Astrocyte (in vitro differentiated cells and primary cell): ENCODE measurements at regions not wholly inside any gene's neighbourhood (a gene's known extent, or its start where the extent isn't known, plus 50 kb on each side); places are given as distances from the start of the nearest gene placed in this dataset.

Experiments used
- DNase-seq: peaks from one replicate; pipeline ENCODE4 v3.0.0-alpha.2; 2010; ENCODE audit warnings: low read depth
- FAIRE-seq: peaks from 2 replicates; lab custom pipeline; 2011; peaks lifted over from hg19 to GRCh38; lab: Jason Lieb, UNC
- H2AFZ ChIP-seq: 2 replicates; pipeline ENCODE4 v1.6.0; 2012; ENCODE audit warnings: low read depth, low read length, inconsistent platforms
- H3K27ac ChIP-seq: 2 replicates; pipeline ENCODE4 v1.5.1; 2011; ENCODE audit warnings: low read depth, low read length, inconsistent platforms
- H3K27me3 ChIP-seq: 2 replicates; pipeline ENCODE4 v1.6.0; 2011; ENCODE audit warnings: low read length, inconsistent platforms; ENCODE audit not compliant: insufficient read depth
- H3K36me3 ChIP-seq: 2 replicates; pipeline ENCODE4 v1.5.1; 2011; ENCODE audit warnings: low read length, inconsistent platforms; ENCODE audit not compliant: insufficient read depth
- H3K4me1 ChIP-seq: 2 replicates; pipeline ENCODE4 v1.5.1; 2011; ENCODE audit warnings: low read length, inconsistent platforms; ENCODE audit not compliant: insufficient read depth
- H3K4me2 ChIP-seq: 2 replicates; pipeline ENCODE4 v1.6.0; 2012; ENCODE audit warnings: low read length, inconsistent platforms
- H3K4me3 ChIP-seq: 2 replicates; pipeline ENCODE4 v1.5.1; 2011; ENCODE audit warnings: low read depth, mild to moderate bottlenecking, low read length, inconsistent platforms; ENCODE audit not compliant: insufficient read depth
- H3K79me2 ChIP-seq: 2 replicates; pipeline ENCODE4 v1.6.0; 2012; ENCODE audit warnings: mild to moderate bottlenecking, low read length, inconsistent platforms; ENCODE audit not compliant: insufficient read depth
- H3K9ac ChIP-seq: 2 replicates; pipeline ENCODE4 v1.6.0; 2012; ENCODE audit warnings: mild to moderate bottlenecking, low read length, inconsistent platforms
- H3K9me3 ChIP-seq: 2 replicates; pipeline ENCODE4 v1.5.1; 2012; ENCODE audit warnings: low read depth, mild to moderate bottlenecking, low read length, inconsistent platforms; ENCODE audit not compliant: insufficient read depth
- H4K20me1 ChIP-seq: 2 replicates; pipeline ENCODE4 v1.6.0; 2012; ENCODE audit warnings: low read length, inconsistent platforms; ENCODE audit not compliant: insufficient read depth
- H3K27ac Mint-ChIP-seq: one replicate; pipeline ENCODE4 v1.8.0; 2021; ENCODE audit warnings: mild to moderate bottlenecking, mixed read lengths; ENCODE audit not compliant: unreplicated experiment
- H3K27me3 Mint-ChIP-seq: one replicate; pipeline ENCODE4 v1.8.0; 2021; ENCODE audit warnings: low read depth, mixed read lengths; ENCODE audit not compliant: unreplicated experiment
- H3K36me3 Mint-ChIP-seq: one replicate; pipeline ENCODE4 v1.8.0; 2021; ENCODE audit warnings: low read depth, mixed read lengths; ENCODE audit not compliant: unreplicated experiment
- H3K4me1 Mint-ChIP-seq: one replicate; pipeline ENCODE4 v1.8.0; 2021; ENCODE audit warnings: low read depth, mixed read lengths; ENCODE audit not compliant: unreplicated experiment
- H3K4me3 Mint-ChIP-seq: one replicate; pipeline ENCODE4 v1.8.0; 2021; ENCODE audit warnings: mild to moderate bottlenecking, moderate library complexity, mixed read lengths; ENCODE audit not compliant: unreplicated experiment
- H3K9me3 Mint-ChIP-seq: one replicate; pipeline ENCODE4 v1.8.0; 2021; ENCODE audit warnings: mild to moderate bottlenecking, mixed read lengths; ENCODE audit not compliant: unreplicated experiment
- CTCF ChIP-seq: IDR thresholded peaks from 2 replicates; pipeline ENCODE4 v1.5.1; 2011; ENCODE audit warnings: low read depth, mild to moderate bottlenecking, inconsistent platforms, low read length, moderate library complexity; ENCODE audit not compliant: insufficient read depth
- EZH2 ChIP-seq: IDR thresholded peaks from 2 replicates; pipeline ENCODE4 v1.6.1; 2012; ENCODE audit warnings: mild to moderate bottlenecking, low read length, inconsistent platforms; ENCODE audit not compliant: insufficient read depth

- no peaks in the 10 kb centered on the region for H3K79me2 ChIP-seq
- no peaks in the 10 kb centered on the region for H4K20me1 ChIP-seq
- DNase-seq (no peak), FAIRE-seq (no peak)
- H2AFZ ChIP-seq = no peak overlapping the region
- no peak overlapping the region for H3K4me3 ChIP-seq
- peaks cover 3% of the 10 kb centered on the region for H3K27me3 ChIP-seq
- peaks cover 9% of the 10 kb centered on the region for H3K4me1 Mint-ChIP-seq
- no peak overlapping the region for H3K27ac Mint-ChIP-seq
- no peak overlapping the region for H3K27ac ChIP-seq
- TF ChIP-seq EZH2 (no peak), CTCF (no peak)
- no peak overlapping the region for H3K4me3 Mint-ChIP-seq
- H3K36me3 Mint-ChIP-seq = peaks cover 1% of the 10 kb centered on the region
- no peaks in the 10 kb centered on the region for H3K4me1 ChIP-seq
- peaks cover 3% of the 10 kb centered on the region for H3K27me3 Mint-ChIP-seq
- no peaks in the 10 kb centered on the region for H3K9me3 Mint-ChIP-seq
- no peak overlapping the region for H3K4me2 ChIP-seq
- no peaks in the 10 kb centered on the region for H3K36me3 ChIP-seq
- H3K9me3 ChIP-seq = no peaks in the 10 kb centered on the region
- no peak overlapping the region for H3K9ac ChIP-seq
Measured at GRCh38 chr16:48454051-48454450, 68.8 kb upstream of the SIAH1 start.

GRCh38 chr16:48452991-48453760, 68.0 kb upstream of the SIAH1 start:
- H3K4me2 ChIP-seq = no peak overlapping the region
- H4K20me1 ChIP-seq = no peaks in the 10 kb centered on the region
- H3K9ac ChIP-seq = no peak overlapping the region
- H3K79me2 ChIP-seq = no peaks in the 10 kb centered on the region
- H3K4me3 ChIP-seq = no peak overlapping the region
- DNase-seq (no peak), FAIRE-seq (no peak)
- H3K4me1 ChIP-seq = no peaks in the 10 kb centered on the region
- no peak for TF ChIP-seq CTCF
- no peak for TF ChIP-seq EZH2
- H2AFZ ChIP-seq = no peak overlapping the region
- no peaks in the 10 kb centered on the region for H3K9me3 ChIP-seq
- peaks cover 3% of the 10 kb centered on the region for H3K27me3 ChIP-seq
- peaks cover 1% of the 10 kb centered on the region for H3K9me3 Mint-ChIP-seq
- H3K27me3 Mint-ChIP-seq = peaks cover 7% of the 10 kb centered on the region
- H3K27ac ChIP-seq = no peak overlapping the region
- no peak overlapping the region for H3K27ac Mint-ChIP-seq
- H3K36me3 Mint-ChIP-seq = peaks cover 1% of the 10 kb centered on the region
- H3K36me3 ChIP-seq = no peaks in the 10 kb centered on the region
- peaks cover 5% of the 10 kb centered on the region for H3K4me1 Mint-ChIP-seq
- no peak overlapping the region for H3K4me3 Mint-ChIP-seq

GRCh38 chr16:48451323-48451722, 66.1 kb upstream of the SIAH1 start:
- Histone ChIP-seq H2AFZ (no peak overlapping the region), H3K27me3 (peaks cover 3% of the 10 kb centered on the region), H3K27ac (no peak overlapping the region), H3K36me3 (no peaks in the 10 kb centered on the region), H3K4me1 (no peaks in the 10 kb centered on the region), H3K9me3 (no peaks in the 10 kb centered on the region), H3K4me2 (no peak overlapping the region), H3K9ac (no peak overlapping the region), H3K79me2 (no peaks in the 10 kb centered on the region), H3K4me3 (no peak overlapping the region), H4K20me1 (no peaks in the 10 kb centered on the region)
- no peak overlapping the region for H3K27ac Mint-ChIP-seq
- H3K9me3 Mint-ChIP-seq = peaks cover 1% of the 10 kb centered on the region
- FAIRE-seq (no peak), DNase-seq (no peak)
- TF ChIP-seq CTCF = no peak
- TF ChIP-seq EZH2 = no peak
- H3K36me3 Mint-ChIP-seq = peaks cover 1% of the 10 kb centered on the region
- H3K27me3 Mint-ChIP-seq = peaks cover 7% of the 10 kb centered on the region
- no peak overlapping the region for H3K4me3 Mint-ChIP-seq
- H3K4me1 Mint-ChIP-seq = no peaks in the 10 kb centered on the region
